CD4-positive, CD25-positive, alpha-beta regulatory T cell (primary cell): ENCODE measurements at regions not wholly inside any gene's neighbourhood (a gene's known extent, or its start where the extent isn't known, plus 50 kb on each side); places are given as distances from the start of the nearest gene placed in this dataset.
"Not testable (repeated sequence)": the region's sequence is repeated elsewhere in the genome, so short reads cannot be mapped to it uniquely, and the experiment has no call there.

Experiments
- ATAC-seq, 2 donors: fragments of 150-1000 bp; cut with Tn5 transposase; one replicate each; pipeline ENCODE4 v1.10.0; 2021; ENCODE audit warnings: low read depth in 2 of 2, moderate number of reproducible peaks in 2 of 2, moderate library complexity in 1 of 2
- DNase-seq, 3 donors: peaks; one replicate each; pipeline versions ENCODE4 v3.0.0 to v3.0.0-alpha.2; 2012 to 2022; ENCODE audit warnings: mixed read lengths in 1 of 3
- H3K27ac ChIP-seq: one replicate; pipeline ENCODE4 v1.7.0; 2013; ENCODE audit warnings: mild to moderate bottlenecking, low read length; ENCODE audit not compliant: insufficient read depth, poor library complexity, severe bottlenecking
- H3K27me3 ChIP-seq: one replicate; pipeline ENCODE4 v1.7.0; 2013; ENCODE audit warnings: low read length; ENCODE audit not compliant: control insufficient read depth, insufficient read depth
- H3K36me3 ChIP-seq: one replicate; pipeline ENCODE4 v1.7.0; 2013; ENCODE audit warnings: mild to moderate bottlenecking, low read length, moderate library complexity; ENCODE audit not compliant: control insufficient read depth, insufficient read depth
- H3K4me1 ChIP-seq: 2 replicates; pipeline ENCODE4 v1.7.0; 2013; ENCODE audit warnings: mild to moderate bottlenecking, low read length; ENCODE audit not compliant: insufficient read depth, control insufficient read depth, poor library complexity, severe bottlenecking
- H3K4me3 ChIP-seq: one replicate; pipeline ENCODE4 v1.7.0; 2013; ENCODE audit warnings: low read depth, mild to moderate bottlenecking, low read length, moderate library complexity
- H3K9me3 ChIP-seq, 2 experiments: 1 replicate in 1 of 2; 2 replicates in 1 of 2; pipeline ENCODE4 v1.7.0; 2013; ENCODE audit warnings: low read length in 2 of 2, mild to moderate bottlenecking in 1 of 2, moderate library complexity in 1 of 2; ENCODE audit not compliant: control insufficient read depth in 2 of 2
- H3K27ac Mint-ChIP-seq, 3 donors: one replicate each; pipeline ENCODE4 v1.8.0; 2020 to 2022; ENCODE audit warnings: mild to moderate bottlenecking in 3 of 3, mixed read lengths in 3 of 3, moderate library complexity in 2 of 3
- H3K27me3 Mint-ChIP-seq: one replicate; pipeline ENCODE4 v1.8.0; 2022; ENCODE audit warnings: mild to moderate bottlenecking, mixed read lengths
- H3K36me3 Mint-ChIP-seq: one replicate; pipeline ENCODE4 v1.8.0; 2020; ENCODE audit warnings: mixed read lengths
- H3K4me1 Mint-ChIP-seq, 4 donors: one replicate each; pipeline ENCODE4 v1.8.0; 2020 to 2022; ENCODE audit warnings: mixed read lengths in 4 of 4, mild to moderate bottlenecking in 1 of 4
- H3K4me3 Mint-ChIP-seq, 4 donors: one replicate each; pipeline ENCODE4 v1.8.0; 2020 to 2022; ENCODE audit warnings: mild to moderate bottlenecking in 4 of 4, mixed read lengths in 4 of 4, moderate library complexity in 3 of 4
- H3K9me3 Mint-ChIP-seq, 7 donors: one replicate each; pipeline ENCODE4 v1.8.0; 2020 to 2022; ENCODE audit warnings: mixed read lengths in 7 of 7, mild to moderate bottlenecking in 3 of 7, moderate library complexity in 2 of 7

GRCh38 chr16:63410594-63410993 is 1374.4 kb upstream of the CDH8 start:
- no peak for DNase-seq
- peaks cover 0 to 24% (median 7%) of the 10 kb centered on the region in 7 donors for H3K9me3 Mint-ChIP-seq
- Histone ChIP-seq H3K36me3 (no peaks in the 10 kb centered on the region), H3K4me1 (no peaks in the 10 kb centered on the region), H3K4me3 (no peak overlapping the region), H3K9me3 (peaks cover 4 to 15% of the 10 kb centered on the region in 2 experiments), H3K27ac (no peak overlapping the region), H3K27me3 (no peaks in the 10 kb centered on the region)
- H3K36me3 Mint-ChIP-seq, result no peaks in the 10 kb centered on the region
- no peak overlapping the region for H3K27ac Mint-ChIP-seq
- H3K27me3 Mint-ChIP-seq, result no peaks in the 10 kb centered on the region
- no peak overlapping the region for H3K4me3 Mint-ChIP-seq
- H3K4me1 Mint-ChIP-seq, result no peaks in the 10 kb centered on the region
- no peak for ATAC-seq

DNA sequence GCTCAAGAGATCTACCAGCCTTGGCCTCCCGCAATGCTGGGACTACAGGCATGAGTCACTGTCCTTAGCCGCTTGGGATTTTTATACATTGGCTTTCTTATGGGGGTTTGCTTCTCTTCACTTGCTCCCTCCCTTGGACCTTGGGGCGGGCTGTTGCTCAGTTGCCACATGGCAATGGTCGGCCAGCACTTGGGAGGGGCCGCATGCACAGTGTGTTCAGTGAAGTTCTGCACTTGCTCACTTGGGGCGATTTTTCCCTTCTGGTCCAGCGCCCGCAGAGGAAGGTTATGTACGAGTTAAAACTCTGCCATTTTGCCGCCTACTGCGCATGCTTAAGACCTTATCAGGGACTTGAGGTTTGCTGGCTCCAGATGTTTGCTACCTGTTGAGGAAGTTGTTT is 1367.6 kb upstream of the CDH8 start:
- Mint-ChIP-seq H3K9me3 (peaks cover 0 to 45% (median 6%) of the 10 kb centered on the region in 7 donors), H3K4me3 (no peak overlapping the region), H3K36me3 (no peaks in the 10 kb centered on the region), H3K4me1 (no peaks in the 10 kb centered on the region), H3K27me3 (no peaks in the 10 kb centered on the region), H3K27ac (no peak overlapping the region)
- H3K36me3 ChIP-seq, result no peaks in the 10 kb centered on the region
- DNase-seq (no peak), ATAC-seq (no peak)
- no peaks in the 10 kb centered on the region for H3K4me1 ChIP-seq
- no peaks in the 10 kb centered on the region for H3K27me3 ChIP-seq
- H3K4me3 ChIP-seq, result no peak overlapping the region
- H3K27ac ChIP-seq, result no peak overlapping the region
- peaks cover 0 to under 1% of the 10 kb centered on the region in 2 experiments for H3K9me3 ChIP-seq

- not testable (repeated sequence) for H3K9me3 ChIP-seq, H3K36me3 Mint-ChIP-seq
Measured at GRCh38 chr16:63388277-63388676, 1352.0 kb upstream of the CDH8 start.

GRCh38 chr16:63385714-63386432 is 1349.6 kb upstream of the CDH8 start:
- no peaks in the 10 kb centered on the region for H3K4me1 ChIP-seq
- H3K27ac Mint-ChIP-seq, result no peak overlapping the region

More at GRCh38 chr16:63388277-63388676, 1352.0 kb upstream of the CDH8 start:
- H3K27ac ChIP-seq, H3K27me3 Mint-ChIP-seq, H3K36me3 ChIP-seq, DNase-seq, H3K4me3 ChIP-seq, H3K4me1 ChIP-seq, H3K4me1 Mint-ChIP-seq, H3K27ac Mint-ChIP-seq, ATAC-seq, H3K4me3 Mint-ChIP-seq, H3K27me3 ChIP-seq: not testable (repeated sequence)
- peaks cover 0 to 11% (median 4%) of the 10 kb centered on the region in 7 donors for H3K9me3 Mint-ChIP-seq

DNA sequence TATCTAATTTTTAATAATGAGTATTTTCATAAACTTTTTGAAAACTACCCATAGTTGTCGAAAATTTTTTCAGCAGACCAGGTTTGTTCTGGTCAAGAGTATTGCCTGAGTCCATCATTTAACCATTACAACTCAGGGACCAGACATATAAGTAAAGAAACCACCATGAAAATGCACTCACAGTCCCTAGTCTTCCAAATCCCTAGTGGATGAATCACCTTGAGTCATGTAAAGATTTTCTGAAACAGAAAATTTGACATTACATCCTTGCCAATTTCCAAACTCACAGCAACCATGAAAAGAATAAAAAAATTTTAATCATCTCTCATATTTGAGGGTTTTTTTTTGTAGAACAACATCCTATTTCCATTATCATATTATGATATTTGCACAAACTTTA is 1337.5 kb upstream of the CDH8 start:
- no peak overlapping the region for H3K4me3 ChIP-seq
- no peak overlapping the region for H3K27ac Mint-ChIP-seq
- DNase-seq (no peak), ATAC-seq (no peak)
- H3K27me3 ChIP-seq, result no peaks in the 10 kb centered on the region
- peaks cover 1 to 9% of the 10 kb centered on the region in 2 experiments for H3K9me3 ChIP-seq
- no peaks in the 10 kb centered on the region for H3K27me3 Mint-ChIP-seq
- H3K36me3 Mint-ChIP-seq, result no peaks in the 10 kb centered on the region
- H3K4me1 Mint-ChIP-seq, result no peaks in the 10 kb centered on the region
- no peaks in the 10 kb centered on the region for H3K4me1 ChIP-seq
- H3K9me3 Mint-ChIP-seq, result peaks cover 3 to 37% (median 11%) of the 10 kb centered on the region in 7 donors
- no peaks in the 10 kb centered on the region for H3K36me3 ChIP-seq
- H3K27ac ChIP-seq, result no peak overlapping the region
- H3K4me3 Mint-ChIP-seq, result no peak overlapping the region

More at GRCh38 chr16:63385714-63386432, 1349.6 kb upstream of the CDH8 start:
- ATAC-seq (no peak), DNase-seq (no peak)
- no peak overlapping the region for H3K4me3 Mint-ChIP-seq
- Histone ChIP-seq H3K4me3 (no peak overlapping the region), H3K36me3 (no peaks in the 10 kb centered on the region), H3K27ac (no peak overlapping the region), H3K27me3 (no peaks in the 10 kb centered on the region), H3K9me3 (peaks cover 0 to 6% of the 10 kb centered on the region in 2 experiments)
- H3K36me3 Mint-ChIP-seq, result no peaks in the 10 kb centered on the region
- peaks cover 0 to 19% (median 6%) of the 10 kb centered on the region in 7 donors for H3K9me3 Mint-ChIP-seq
- H3K4me1 Mint-ChIP-seq, result no peaks in the 10 kb centered on the region
- no peaks in the 10 kb centered on the region for H3K27me3 Mint-ChIP-seq

DNA sequence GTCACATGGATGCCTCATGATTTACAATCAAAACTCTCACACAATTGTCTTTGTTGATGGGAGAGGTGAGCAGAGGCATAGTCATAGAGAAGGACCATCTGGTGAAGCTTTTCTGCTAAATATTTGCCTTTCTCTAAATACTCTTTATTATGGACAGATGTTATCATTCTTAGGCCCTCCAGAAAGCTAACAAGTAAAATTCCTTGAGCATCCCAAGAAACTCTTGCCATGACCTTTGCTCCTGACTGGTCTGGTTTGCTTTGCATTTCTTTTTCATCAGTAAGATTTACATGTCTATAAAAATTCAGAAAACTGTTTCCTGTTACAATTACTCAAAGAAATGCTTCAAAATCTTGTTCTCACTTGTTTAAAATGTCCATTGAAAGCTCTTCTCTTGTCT is 1336.6 kb upstream of the CDH8 start:
- ATAC-seq, result no peak
- H3K27me3 Mint-ChIP-seq, result no peaks in the 10 kb centered on the region
- DNase-seq, result no peak
- no peak overlapping the region for H3K4me3 Mint-ChIP-seq
- Histone ChIP-seq H3K27ac (no peak overlapping the region), H3K27me3 (no peaks in the 10 kb centered on the region), H3K4me3 (no peak overlapping the region), H3K36me3 (no peaks in the 10 kb centered on the region), H3K4me1 (no peaks in the 10 kb centered on the region), H3K9me3 (peaks cover 1 to 9% of the 10 kb centered on the region in 2 experiments)
- no peak overlapping the region for H3K27ac Mint-ChIP-seq
- H3K4me1 Mint-ChIP-seq, result no peaks in the 10 kb centered on the region
- no peaks in the 10 kb centered on the region for H3K36me3 Mint-ChIP-seq
- peaks cover 4 to 37% (median 9%) of the 10 kb centered on the region in 7 donors for H3K9me3 Mint-ChIP-seq

DNA sequence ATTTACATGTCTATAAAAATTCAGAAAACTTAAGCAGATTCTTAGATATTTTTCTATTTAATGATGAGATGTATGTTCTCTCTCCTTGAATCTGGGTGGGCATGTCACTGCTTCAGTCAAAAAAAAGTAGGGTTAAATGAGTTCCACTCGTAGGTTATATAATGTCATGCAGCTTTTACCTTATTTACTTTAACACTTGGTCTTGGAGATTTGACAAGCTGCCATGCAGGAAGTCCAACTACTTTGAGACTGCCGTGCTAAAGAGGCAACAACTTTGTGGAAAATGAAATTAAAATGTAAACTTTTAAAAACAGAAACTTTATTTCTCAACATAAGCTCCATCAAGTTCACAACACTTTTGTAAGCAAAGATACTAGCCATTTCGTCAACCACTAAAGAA is 1336.0 kb upstream of the CDH8 start:
- H3K27me3 Mint-ChIP-seq, result no peaks in the 10 kb centered on the region
- H3K4me3 Mint-ChIP-seq, result no peak overlapping the region
- H3K27ac Mint-ChIP-seq, result no peak overlapping the region
- no peak overlapping the region for H3K27ac ChIP-seq
- no peaks in the 10 kb centered on the region for H3K36me3 Mint-ChIP-seq
- peaks cover 4 to 37% (median 9%) of the 10 kb centered on the region in 7 donors for H3K9me3 Mint-ChIP-seq
- H3K4me1 Mint-ChIP-seq, result no peaks in the 10 kb centered on the region
- DNase-seq (no peak), ATAC-seq (no peak)
- H3K27me3 ChIP-seq, result no peaks in the 10 kb centered on the region
- H3K4me1 ChIP-seq, result no peaks in the 10 kb centered on the region
- no peaks in the 10 kb centered on the region for H3K36me3 ChIP-seq
- no peak overlapping the region for H3K4me3 ChIP-seq
- peaks cover 1 to 9% of the 10 kb centered on the region in 2 experiments for H3K9me3 ChIP-seq

DNA sequence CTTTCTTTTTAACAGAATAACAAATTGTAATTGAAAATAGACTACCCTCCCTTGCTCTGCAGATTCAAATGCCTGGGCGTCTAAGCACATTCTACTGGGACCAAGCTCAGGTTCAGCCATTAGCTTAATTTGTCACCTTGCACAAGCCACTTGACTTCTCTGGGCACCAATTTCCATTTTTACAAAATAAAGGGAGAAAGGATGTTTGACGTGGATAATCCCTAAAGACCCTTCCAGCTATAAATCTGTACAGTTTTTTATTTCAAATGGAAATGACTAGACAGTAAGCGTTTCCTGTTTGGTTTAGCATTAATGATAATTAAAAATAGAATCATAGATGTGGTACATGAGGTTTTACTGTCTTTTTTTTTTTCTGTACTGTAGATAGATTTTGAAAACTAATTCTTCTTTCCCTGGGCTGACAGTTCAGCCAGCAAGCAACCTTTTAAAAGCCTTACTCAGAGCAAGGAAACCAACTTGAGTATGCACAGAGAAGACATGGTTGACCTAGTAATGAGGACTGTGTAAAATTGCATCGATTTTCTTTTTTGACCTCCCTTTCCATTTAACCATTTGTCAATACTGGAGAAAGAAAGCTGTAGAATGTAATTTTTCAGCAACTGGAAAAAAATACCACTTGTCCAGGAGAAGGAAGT is 1329.5 kb upstream of the CDH8 start:
- Histone ChIP-seq H3K36me3 (no peaks in the 10 kb centered on the region), H3K4me3 (no peak overlapping the region), H3K27ac (no peak overlapping the region), H3K4me1 (no peaks in the 10 kb centered on the region), H3K9me3 (no peaks in the 10 kb centered on the region), H3K27me3 (no peaks in the 10 kb centered on the region)
- Mint-ChIP-seq H3K4me3 (no peak overlapping the region), H3K9me3 (peaks cover 0 to 15% (median 5%) of the 10 kb centered on the region in 7 donors), H3K36me3 (no peaks in the 10 kb centered on the region), H3K4me1 (no peaks in the 10 kb centered on the region), H3K27me3 (no peaks in the 10 kb centered on the region), H3K27ac (no peak overlapping the region)
- DNase-seq (no peak), ATAC-seq (no peak)
